AG09309 (cell line): ENCODE measurements at regions not wholly inside any gene's neighbourhood (a gene's known extent, or its start where the extent isn't known, plus 50 kb on each side); places are given as distances from the start of the nearest gene placed in this dataset.

Source experiments
- DNase-seq: peaks from one replicate; pipeline ENCODE4 v3.0.0-alpha.2; 2010; ENCODE audit warnings: low read depth
- H3K4me3 ChIP-seq: 2 replicates; pipeline ENCODE4 v1.5.1; 2011; ENCODE audit warnings: mild to moderate bottlenecking, low read depth, low read length, moderate library complexity; ENCODE audit not compliant: control insufficient read depth
- TF ChIP-seq, protein P1 (sequence below): IDR thresholded peaks from 2 replicates; pipeline ENCODE4 v1.5.1; 2011; ENCODE audit warnings: mild to moderate bottlenecking, low read depth, low read length, inconsistent platforms; ENCODE audit not compliant: insufficient read depth, control insufficient read depth; ENCODE audit errors: missing control alignments

DNA sequence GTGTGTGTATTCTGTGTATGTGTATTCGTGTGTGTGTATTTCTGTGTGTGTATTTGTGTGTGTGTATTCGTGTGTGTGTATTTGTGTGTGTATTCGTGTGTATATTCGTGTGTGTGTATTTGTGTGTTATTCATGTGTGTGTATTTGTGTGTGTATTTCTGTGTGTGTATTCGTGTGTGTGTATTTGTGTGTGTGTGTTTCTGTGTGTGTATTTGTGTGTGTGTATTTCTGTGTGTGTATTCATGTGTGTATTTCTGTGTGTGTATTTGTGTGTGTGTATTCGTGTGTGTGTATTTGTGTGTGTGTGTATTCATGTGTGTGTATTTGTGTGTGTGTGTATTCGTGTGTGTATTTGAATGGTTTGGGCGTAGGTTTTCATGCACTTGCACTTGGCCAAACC, 405.4 kb downstream of the SOX2 start:
- DNase-seq, result no peak
- H3K4me3 ChIP-seq, result no peak overlapping the region
- TF ChIP-seq, protein P1, sequence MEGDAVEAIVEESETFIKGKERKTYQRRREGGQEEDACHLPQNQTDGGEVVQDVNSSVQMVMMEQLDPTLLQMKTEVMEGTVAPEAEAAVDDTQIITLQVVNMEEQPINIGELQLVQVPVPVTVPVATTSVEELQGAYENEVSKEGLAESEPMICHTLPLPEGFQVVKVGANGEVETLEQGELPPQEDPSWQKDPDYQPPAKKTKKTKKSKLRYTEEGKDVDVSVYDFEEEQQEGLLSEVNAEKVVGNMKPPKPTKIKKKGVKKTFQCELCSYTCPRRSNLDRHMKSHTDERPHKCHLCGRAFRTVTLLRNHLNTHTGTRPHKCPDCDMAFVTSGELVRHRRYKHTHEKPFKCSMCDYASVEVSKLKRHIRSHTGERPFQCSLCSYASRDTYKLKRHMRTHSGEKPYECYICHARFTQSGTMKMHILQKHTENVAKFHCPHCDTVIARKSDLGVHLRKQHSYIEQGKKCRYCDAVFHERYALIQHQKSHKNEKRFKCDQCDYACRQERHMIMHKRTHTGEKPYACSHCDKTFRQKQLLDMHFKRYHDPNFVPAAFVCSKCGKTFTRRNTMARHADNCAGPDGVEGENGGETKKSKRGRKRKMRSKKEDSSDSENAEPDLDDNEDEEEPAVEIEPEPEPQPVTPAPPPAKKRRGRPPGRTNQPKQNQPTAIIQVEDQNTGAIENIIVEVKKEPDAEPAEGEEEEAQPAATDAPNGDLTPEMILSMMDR, result no peak

DNA sequence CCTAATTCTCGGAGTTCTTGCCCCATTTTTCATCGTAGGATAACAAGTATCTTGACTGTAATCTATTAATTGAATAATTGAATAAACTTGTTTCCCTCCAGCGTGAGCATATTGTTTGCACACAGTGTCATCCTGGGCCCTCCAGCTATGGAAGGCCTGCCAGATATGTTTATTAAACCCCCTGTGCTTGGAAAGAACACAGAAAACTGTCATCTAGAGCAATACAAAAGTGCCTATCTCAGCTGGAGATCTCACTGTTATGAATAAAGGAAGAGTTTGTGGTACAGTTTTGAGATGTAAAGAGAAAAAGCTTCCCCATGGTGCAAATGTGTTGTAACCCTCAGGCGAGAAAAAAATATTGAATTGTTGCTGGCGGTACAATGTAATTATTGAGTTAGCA, 405.9 kb downstream of the SOX2 start:
- no peak overlapping the region for H3K4me3 ChIP-seq
- DNase-seq, result no peak
- TF ChIP-seq, protein P1, result no peak

DNA sequence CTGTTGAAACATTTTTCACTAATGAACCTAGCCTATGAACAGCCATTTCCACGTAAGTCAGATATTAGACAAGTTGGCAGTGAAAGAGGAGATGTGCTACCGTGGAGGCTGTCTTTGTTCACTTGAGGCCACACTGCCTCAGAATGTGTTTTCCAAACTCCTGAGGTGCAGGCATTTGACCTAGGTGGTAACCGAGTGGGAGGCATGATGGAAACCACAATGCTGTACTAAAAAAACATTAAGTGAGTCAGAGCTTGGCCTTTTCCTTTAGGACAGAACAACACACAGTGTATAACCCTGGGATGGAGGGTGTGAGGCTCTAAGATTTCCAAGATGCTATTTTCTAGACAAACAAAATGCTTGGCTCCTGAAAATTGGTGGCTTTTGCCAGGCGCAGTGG, 406.3 kb downstream of the SOX2 start:
- no peak for DNase-seq
- H3K4me3 ChIP-seq, result no peak overlapping the region

DNA sequence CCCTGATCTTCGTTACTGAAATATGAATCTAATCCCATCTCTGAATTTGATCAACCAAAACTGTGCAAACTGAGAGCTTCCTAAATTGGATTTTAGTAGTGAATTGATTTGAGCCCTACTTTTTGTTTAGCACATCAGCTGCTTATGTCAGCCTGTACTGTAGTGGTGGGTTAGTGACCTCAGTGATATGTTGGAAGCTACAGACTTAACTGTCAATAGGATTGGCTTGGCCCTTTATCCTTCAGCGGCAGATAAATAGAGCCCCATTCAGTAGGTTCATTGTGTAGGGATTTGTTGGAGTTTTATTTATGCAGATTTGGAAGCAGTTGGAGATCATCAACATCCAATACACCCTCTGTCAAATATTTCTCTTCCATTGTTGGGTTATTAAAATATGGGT, 409.7 kb downstream of the SOX2 start:
- DNase-seq, result no peak
- H3K4me3 ChIP-seq, result no peak overlapping the region
- TF ChIP-seq, protein P1, result no peak

More for the DNA sequence above, 406.3 kb downstream of the SOX2 start:
- TF ChIP-seq, protein P1, result no peak

DNA sequence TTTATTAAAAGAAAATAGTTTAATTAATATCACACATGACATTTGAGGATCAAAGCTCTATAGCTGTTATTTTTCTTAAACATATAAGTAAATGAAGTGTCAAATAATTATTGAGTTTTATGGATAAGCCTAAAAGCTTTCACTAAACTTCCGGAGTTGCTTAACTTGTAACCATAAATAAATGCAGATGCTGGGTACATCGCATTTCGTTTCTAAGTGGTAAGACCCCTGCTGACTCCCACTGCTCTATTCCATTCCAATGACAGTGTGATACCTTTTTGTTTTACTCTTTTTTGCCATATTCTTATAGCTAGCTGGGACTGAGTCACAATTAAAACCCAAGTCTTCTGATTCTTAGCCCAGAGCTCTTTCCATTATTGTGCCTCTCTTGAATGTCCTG, 411.1 kb downstream of the SOX2 start:
- H3K4me3 ChIP-seq, result no peak overlapping the region
- TF ChIP-seq, protein P1, result no peak
- no peak for DNase-seq

DNA sequence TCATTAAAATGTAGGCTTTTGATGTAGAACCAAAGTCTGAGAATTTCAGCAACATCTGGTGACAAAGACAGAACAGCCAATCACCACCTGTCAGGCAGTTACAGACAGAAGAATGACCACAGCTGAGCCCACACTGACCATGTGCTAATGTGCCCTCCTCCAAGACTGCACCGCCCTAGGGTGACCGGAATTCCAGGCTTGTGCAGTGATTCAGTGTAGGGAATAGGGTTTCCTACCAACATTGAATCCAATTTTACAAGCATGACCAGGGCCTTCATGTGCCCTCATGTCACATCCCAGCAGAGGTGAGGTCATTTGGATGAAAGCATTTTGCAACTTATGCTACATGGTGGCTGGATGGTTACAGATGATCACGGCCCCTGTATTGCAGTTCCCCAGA, 412.5 kb downstream of the SOX2 start:
- TF ChIP-seq, protein P1, result no peak
- H3K4me3 ChIP-seq, result no peak overlapping the region
- DNase-seq, result no peak

DNA sequence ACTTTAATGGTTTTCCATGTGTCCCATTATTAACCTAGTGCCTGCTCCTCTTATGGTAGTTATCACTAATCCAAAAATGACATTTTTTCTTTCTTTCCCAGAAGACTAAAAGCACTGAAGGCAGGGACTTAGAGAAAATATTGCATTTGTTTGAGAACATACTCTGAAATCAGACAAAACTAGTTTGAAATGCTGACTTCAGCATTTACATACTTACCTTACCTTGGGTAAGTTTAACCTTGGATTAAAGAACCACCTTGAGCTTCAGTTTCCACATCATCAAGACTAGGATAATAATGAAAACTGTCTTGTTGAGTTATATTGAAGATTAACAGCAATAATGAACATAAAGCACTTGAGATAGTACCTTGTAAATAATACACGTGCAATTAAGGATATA, 413.0 kb downstream of the SOX2 start:
- TF ChIP-seq, protein P1, result no peak
- DNase-seq, result no peak
- no peak overlapping the region for H3K4me3 ChIP-seq
